HUDEP-2 (cell line): ENCODE measurements at regions not wholly inside any gene's neighbourhood (a gene's known extent, or its start where the extent isn't known, plus 50 kb on each side); places are given as distances from the start of the nearest gene placed in this dataset.
A peak's percentile ranks its signal among the peaks of the same experiment; 100 is the strongest.
"Not testable (repeated sequence)": the region's sequence is repeated elsewhere in the genome, so short reads cannot be mapped to it uniquely, and the experiment has no call there.

ENCODE experiments used
- DNase-seq, 76 experiments: peaks; one replicate each; lab custom pipeline; 2025; ENCODE audit not compliant: unreplicated experiment in 76 of 76; lab: John Stamatoyannopoulos, UW

GRCh38 chr10:117838500-117839498, 207.9 kb downstream of the RAB11FIP2 start:
- DNase-seq: not testable (repeated sequence)

DNA sequence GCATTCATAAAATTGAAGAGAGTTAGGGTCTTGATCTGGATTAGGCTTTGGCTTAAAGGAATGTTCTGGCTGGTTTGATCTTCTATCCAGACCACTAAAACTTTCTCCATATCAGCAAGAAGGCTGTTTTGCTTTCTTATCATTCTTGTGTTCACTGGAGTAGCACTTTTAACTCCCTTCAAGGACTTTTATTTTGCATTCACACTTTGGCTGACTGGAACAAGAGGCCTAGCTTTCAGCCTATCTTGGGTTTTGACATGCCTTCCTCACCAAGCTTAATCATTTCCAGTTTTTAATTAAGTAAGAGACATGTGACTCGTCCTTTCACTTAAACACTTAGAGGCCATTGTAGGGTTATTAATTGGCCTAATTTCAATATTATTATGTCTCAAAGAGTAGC, 190.3 kb downstream of the RAB11FIP2 start:
- not testable (repeated sequence) for DNase-seq

DNA sequence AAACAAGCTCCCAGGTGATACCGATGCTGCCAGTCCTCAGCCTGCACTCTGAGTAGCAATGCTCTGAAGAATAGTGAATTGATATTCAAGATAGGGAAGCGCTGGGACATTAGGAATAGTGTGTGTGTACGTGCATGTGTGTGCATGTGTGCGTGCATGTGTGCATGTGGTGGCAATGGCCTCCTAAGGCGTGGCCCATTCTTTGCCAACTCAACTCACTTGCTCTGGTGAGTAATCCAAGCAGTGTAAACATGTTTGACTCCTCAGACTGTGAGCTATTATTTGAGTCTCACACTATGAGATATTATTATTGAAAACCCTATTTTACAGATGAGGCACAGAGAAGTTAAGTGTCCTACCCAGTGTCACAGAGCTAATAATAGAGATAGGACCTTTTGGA, 186.6 kb downstream of the RAB11FIP2 start:
- DNase-seq: no peak

GRCh38 chr10:117860823-117861222, 185.9 kb downstream of the RAB11FIP2 start:
- peak in 6 of 76 experiments; percentile 1 to 11 (median 4) for DNase-seq

- DNase-seq: no peak
Observed at GRCh38 chr10:117861329-117861728, 185.4 kb downstream of the RAB11FIP2 start.

GRCh38 chr10:117863771-117864170, 183.0 kb downstream of the RAB11FIP2 start:
- DNase-seq: no peak

DNA sequence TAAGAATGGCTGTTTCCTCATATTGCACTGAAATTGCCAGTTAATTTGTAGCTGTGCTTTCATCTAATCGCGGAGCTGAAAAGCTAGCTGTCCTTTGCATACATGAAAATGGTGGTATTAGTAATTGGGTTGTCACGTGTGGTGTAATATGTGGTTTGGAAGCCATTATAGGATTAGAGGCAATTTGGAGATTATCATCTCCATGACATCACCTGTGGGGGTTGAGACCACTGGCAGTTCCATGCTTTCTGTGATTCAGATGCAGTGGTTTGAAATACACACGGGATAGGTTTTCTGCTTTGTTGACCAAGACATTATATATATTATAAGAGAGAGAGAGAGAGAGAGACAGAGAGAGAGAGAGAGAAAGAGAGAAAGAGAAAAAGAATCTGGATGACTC, 180.8 kb downstream of the RAB11FIP2 start:
- DNase-seq: no peak

- no peak for DNase-seq
Observed at GRCh38 chr10:117868151-117868550, 178.6 kb downstream of the RAB11FIP2 start.

- DNase-seq: no peak
Observed at GRCh38 chr10:117875793-117876192, 170.9 kb downstream of the RAB11FIP2 start.

DNA sequence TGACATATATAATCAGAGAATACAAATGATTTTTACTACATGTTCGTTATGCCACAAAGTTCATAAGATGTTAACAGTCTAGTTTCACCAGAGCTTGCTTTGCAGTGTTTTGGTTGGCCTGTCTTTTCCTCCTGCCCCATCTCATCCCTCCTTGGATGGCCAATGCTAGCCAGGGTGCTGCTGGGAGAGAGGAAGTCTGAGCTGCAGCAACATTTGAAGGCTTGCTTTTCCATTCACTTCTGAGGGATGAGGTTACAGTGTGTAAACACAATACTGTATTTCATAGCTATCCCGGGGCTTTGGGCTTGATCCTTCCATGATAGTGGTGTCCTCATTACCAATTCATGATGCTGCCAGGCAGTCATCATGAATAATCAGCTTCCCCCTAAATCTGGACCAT, 170.5 kb downstream of the RAB11FIP2 start:
- no peak for DNase-seq

GRCh38 chr10:117878626-117879025, 168.1 kb downstream of the RAB11FIP2 start:
- no peak for DNase-seq

- no peak for DNase-seq
Observed at GRCh38 chr10:117884093-117884492, 162.6 kb downstream of the RAB11FIP2 start.

DNA sequence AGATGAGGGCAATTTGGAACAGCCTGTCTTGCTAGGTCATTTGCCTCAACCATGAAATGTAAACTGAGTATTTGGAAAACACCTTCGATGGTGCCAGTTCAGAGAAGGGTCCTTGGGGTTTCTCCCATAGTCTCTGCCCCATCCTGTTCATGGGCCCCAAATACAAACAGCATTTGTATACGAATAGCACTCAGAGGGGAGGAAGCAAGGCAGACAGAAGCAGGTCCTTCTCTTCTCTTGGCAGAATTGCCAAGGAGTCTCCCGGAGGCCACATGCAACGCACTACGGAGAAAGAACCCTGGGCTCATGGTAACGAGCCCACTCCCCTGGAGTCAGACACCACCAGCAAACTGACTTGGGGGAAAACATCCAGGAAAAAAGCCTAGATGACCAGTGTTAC, 162.1 kb downstream of the RAB11FIP2 start:
- no peak for DNase-seq

DNA sequence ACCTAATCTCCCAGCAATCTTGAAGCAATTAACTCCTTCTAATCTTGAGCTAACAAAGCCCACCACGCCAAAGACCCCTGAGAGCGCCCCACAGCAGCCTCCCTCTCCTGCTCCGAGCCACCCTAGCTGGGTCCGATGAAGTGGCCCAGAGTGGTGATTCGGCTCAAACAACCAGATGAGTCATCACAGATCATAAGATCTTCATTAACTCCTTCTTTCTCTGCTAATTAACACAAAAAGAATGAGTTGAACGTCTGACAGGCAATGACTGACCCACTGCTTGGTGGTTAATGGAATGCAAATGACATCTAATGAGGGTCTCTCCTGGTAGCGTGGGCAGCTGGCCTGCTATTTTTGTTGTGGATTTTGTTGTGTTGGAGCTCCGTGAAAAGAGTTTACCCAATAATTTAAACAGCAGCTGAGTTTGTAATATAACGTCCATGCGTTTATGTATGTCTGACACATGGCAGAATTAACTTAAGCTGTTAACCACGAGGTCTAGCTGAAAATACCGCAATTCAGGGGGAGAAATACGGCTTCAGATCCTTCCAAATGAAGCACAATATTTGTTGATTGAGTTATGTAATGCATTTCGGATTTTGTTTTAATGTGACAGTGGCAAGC, 161.4 kb downstream of the RAB11FIP2 start:
- DNase-seq: no peak

- no peak for DNase-seq
Observed at GRCh38 chr10:117886766-117887165, 160.0 kb downstream of the RAB11FIP2 start.

GRCh38 chr10:117889664-117890063, 157.1 kb downstream of the RAB11FIP2 start:
- no peak for DNase-seq

GRCh38 chr10:117892681-117893220, 154.0 kb downstream of the RAB11FIP2 start:
- no peak for DNase-seq

DNA sequence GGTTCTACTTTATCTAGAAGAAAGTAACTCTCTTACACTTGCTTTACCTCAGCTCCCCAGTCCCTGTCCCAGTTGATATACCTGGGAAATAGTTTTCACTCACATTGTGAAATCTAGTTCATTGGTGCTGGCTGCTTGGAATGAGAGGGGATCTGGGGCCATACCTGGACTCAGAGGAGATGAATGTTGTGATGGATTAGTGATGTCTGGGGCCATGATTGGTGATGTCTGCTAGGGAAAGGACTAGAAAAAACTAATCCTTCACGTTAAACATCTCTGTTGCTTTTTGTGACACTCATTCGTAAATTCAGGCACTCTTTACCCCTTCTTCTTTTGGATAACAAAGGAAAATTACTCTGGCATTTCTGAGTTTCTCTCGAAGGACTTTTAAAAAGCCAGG, 152.4 kb downstream of the RAB11FIP2 start:
- no peak for DNase-seq

DNA sequence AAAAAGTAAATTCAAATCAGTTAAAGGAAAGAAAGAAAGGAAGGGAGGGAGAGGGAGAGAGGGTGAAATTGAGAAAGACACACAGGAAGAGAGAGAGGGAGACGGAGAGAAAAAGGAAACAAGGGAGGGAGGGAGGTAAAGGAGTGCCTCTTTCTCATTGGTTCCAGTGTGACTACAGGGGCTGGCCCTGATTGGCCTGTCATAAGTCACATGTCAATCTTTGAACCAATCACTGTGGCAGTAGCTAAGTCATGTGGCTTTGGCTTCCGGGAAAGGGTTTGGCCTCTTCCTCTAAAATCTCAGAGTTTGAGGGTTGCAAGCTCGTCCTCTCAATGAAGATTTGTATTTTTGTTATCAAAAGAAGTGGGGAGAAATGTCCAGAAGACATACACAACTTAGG, 150.2 kb downstream of the RAB11FIP2 start:
- DNase-seq: peak in 1 of 76 experiments; percentile 11

- DNase-seq: no peak
Observed at GRCh38 chr10:117899181-117899683, 147.5 kb downstream of the RAB11FIP2 start.

DNA sequence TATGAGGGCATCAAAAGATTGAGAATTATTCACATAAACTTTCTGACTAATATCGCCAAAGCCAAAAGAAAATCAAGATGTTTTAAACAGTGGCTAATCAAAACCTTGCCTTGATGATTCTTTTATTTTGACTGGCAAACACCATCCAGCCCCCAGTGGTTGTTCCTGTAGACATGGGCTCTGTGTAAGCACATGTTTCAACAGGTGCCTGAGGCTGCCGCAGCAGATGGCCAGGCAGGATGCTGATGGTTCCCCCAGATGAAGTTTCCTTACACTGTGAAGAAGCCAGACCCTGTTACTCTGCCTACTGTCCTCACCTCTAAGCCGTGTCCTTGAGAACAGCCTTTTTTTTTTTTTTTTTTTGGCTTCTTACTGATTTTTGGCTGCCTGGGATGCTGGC, 146.5 kb downstream of the RAB11FIP2 start:
- DNase-seq: no peak
